ENCODE measurements at regions not wholly inside any gene's neighbourhood (a gene's known extent, or its start where the extent isn't known, plus 50 kb on each side); places are given as distances from the start of the nearest gene placed in this dataset.
A peak's percentile ranks its signal among the peaks of the same experiment; 100 is the strongest.

DNA sequence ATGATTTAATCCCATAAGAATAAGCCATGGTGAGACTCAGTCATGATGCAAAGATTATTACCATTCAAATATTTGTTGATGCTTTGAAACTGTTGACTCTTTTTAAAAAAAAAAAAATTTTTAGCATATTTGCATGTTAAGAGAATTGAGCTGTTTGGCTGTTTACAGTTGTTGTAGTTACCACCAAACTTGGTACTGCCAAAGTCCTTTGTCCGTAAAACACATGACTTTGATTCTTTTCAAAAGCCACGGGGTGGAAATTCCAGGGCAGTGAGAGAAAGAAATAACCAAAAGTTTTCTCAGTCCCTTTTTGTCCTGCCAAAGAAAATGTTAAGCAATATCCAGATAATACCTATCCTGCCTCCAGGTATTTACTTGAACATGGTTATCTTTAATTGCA lies 474.8 kb downstream of the METTL4 start:
- Mint-ChIP-seq H3K36me3 (ENCODE audit: low read depth, unreplicated experiment) (no peaks in the 10 kb centered on the region), H3K27ac (ENCODE audit: unreplicated experiment) (no peak overlapping the region), H3K27me3 (ENCODE audit: unreplicated experiment) (no peaks in the 10 kb centered on the region), H3K4me1 (ENCODE audit: unreplicated experiment) (no peaks in the 10 kb centered on the region), H3K4me3 (ENCODE audit: unreplicated experiment) (no peak overlapping the region), H3K9me3 (ENCODE audit: unreplicated experiment) (no peaks in the 10 kb centered on the region)
- no peak for DNase-seq (ENCODE audit: low spot score)
- no peak for TF ChIP-seq CTCF (IDR thresholded peaks at IDR 0.05; ENCODE audit: unreplicated experiment)

- Mint-ChIP-seq H3K4me1 (ENCODE audit: unreplicated experiment) (no peaks in the 10 kb centered on the region), H3K27ac (ENCODE audit: unreplicated experiment) (no peak overlapping the region), H3K4me3 (ENCODE audit: unreplicated experiment) (no peak overlapping the region), H3K27me3 (ENCODE audit: unreplicated experiment) (no peaks in the 10 kb centered on the region), H3K36me3 (ENCODE audit: low read depth, unreplicated experiment) (no peaks in the 10 kb centered on the region), H3K9me3 (ENCODE audit: unreplicated experiment) (no peaks in the 10 kb centered on the region)
- TF ChIP-seq CTCF (IDR thresholded peaks at IDR 0.05; ENCODE audit: unreplicated experiment): no peak
- DNase-seq (ENCODE audit: low spot score): no peak
Observed at GRCh38 chr18:2100694-2101213, 470.6 kb downstream of the METTL4 start.

GRCh38 chr18:2102022-2102421 lies 469.3 kb downstream of the METTL4 start:
- H3K4me3 Mint-ChIP-seq (ENCODE audit: unreplicated experiment): no peak overlapping the region
- no peaks in the 10 kb centered on the region for H3K9me3 Mint-ChIP-seq (ENCODE audit: unreplicated experiment)
- no peak overlapping the region for H3K27ac Mint-ChIP-seq (ENCODE audit: unreplicated experiment)
- no peaks in the 10 kb centered on the region for H3K4me1 Mint-ChIP-seq (ENCODE audit: unreplicated experiment)
- no peaks in the 10 kb centered on the region for H3K27me3 Mint-ChIP-seq (ENCODE audit: unreplicated experiment)
- TF ChIP-seq CTCF (IDR thresholded peaks at IDR 0.05; ENCODE audit: unreplicated experiment): no peak
- no peak for DNase-seq (ENCODE audit: low spot score)
- H3K36me3 Mint-ChIP-seq (ENCODE audit: low read depth, unreplicated experiment): no peaks in the 10 kb centered on the region

- no peak overlapping the region for H3K4me3 Mint-ChIP-seq (ENCODE audit: unreplicated experiment)
- no peak for TF ChIP-seq CTCF (IDR thresholded peaks at IDR 0.05; ENCODE audit: unreplicated experiment)
- no peaks in the 10 kb centered on the region for H3K9me3 Mint-ChIP-seq (ENCODE audit: unreplicated experiment)
- DNase-seq (ENCODE audit: low spot score): no peak
- H3K27me3 Mint-ChIP-seq (ENCODE audit: unreplicated experiment): no peaks in the 10 kb centered on the region
- H3K27ac Mint-ChIP-seq (ENCODE audit: unreplicated experiment): no peak overlapping the region
- no peaks in the 10 kb centered on the region for H3K4me1 Mint-ChIP-seq (ENCODE audit: unreplicated experiment)
- H3K36me3 Mint-ChIP-seq (ENCODE audit: low read depth, unreplicated experiment): no peaks in the 10 kb centered on the region
Observed at GRCh38 chr18:2103299-2103698, 468.0 kb downstream of the METTL4 start.

- H3K4me1 Mint-ChIP-seq (ENCODE audit: unreplicated experiment): no peaks in the 10 kb centered on the region
- H3K27me3 Mint-ChIP-seq (ENCODE audit: unreplicated experiment): no peaks in the 10 kb centered on the region
- H3K36me3 Mint-ChIP-seq (ENCODE audit: low read depth, unreplicated experiment): no peaks in the 10 kb centered on the region
- TF ChIP-seq CTCF (IDR thresholded peaks at IDR 0.05; ENCODE audit: unreplicated experiment): peak; percentile 94
- no peak overlapping the region for H3K4me3 Mint-ChIP-seq (ENCODE audit: unreplicated experiment)
- DNase-seq (ENCODE audit: low spot score): peak; percentile 67
- no peak overlapping the region for H3K27ac Mint-ChIP-seq (ENCODE audit: unreplicated experiment)
- no peaks in the 10 kb centered on the region for H3K9me3 Mint-ChIP-seq (ENCODE audit: unreplicated experiment)
Observed at GRCh38 chr18:2104620-2105462, 466.5 kb downstream of the METTL4 start.
